ENCODE measurements at regions not wholly inside any gene's neighbourhood (a gene's known extent, or its start where the extent isn't known, plus 50 kb on each side); places are given as distances from the start of the nearest gene placed in this dataset.
"Not testable (repeated sequence)": the region's sequence is repeated elsewhere in the genome, so short reads cannot be mapped to it uniquely, and the experiment has no call there.

GRCh38 chr2:139544186-139544851 lies 764.1 kb upstream of the NXPH2 start:
- no peak overlapping the region for H3K4me3 ChIP-seq (ENCODE audit: low read depth, low read length)
- TF ChIP-seq CTCF (IDR thresholded peaks at IDR 0.05; ENCODE audit: insufficient read depth, low read length, missing control alignments): no peak
- POLR2A ChIA-PET: no interaction called here
- no peak for DNase-seq (ENCODE audit: low read depth, low spot score)
- CTCF ChIA-PET: no interaction called here

GRCh38 chr2:139538332-139539020 lies 758.3 kb upstream of the NXPH2 start:
- POLR2A ChIA-PET; CTCF ChIA-PET; DNase-seq (ENCODE audit: low read depth, low spot score); H3K4me3 ChIP-seq (ENCODE audit: low read depth, low read length): not testable (repeated sequence)

- no peak for DNase-seq (ENCODE audit: low read depth, low spot score)
- ChIA-PET CTCF (no interaction called here), POLR2A (no interaction called here)
- no peak overlapping the region for H3K4me3 ChIP-seq (ENCODE audit: low read depth, low read length)
- TF ChIP-seq CTCF (IDR thresholded peaks at IDR 0.05; ENCODE audit: insufficient read depth, low read length, missing control alignments): no peak
Observed at GRCh38 chr2:139529080-139529479, 748.9 kb upstream of the NXPH2 start.

GRCh38 chr2:139526781-139527180 lies 746.6 kb upstream of the NXPH2 start:
- CTCF ChIA-PET: no interaction called here
- no peak for TF ChIP-seq CTCF (IDR thresholded peaks at IDR 0.05; ENCODE audit: insufficient read depth, low read length, missing control alignments)

GRCh38 chr2:139518321-139518720 lies 738.1 kb upstream of the NXPH2 start:
- DNase-seq (ENCODE audit: low read depth, low spot score): no peak
- no peak for TF ChIP-seq CTCF (IDR thresholded peaks at IDR 0.05; ENCODE audit: insufficient read depth, low read length, missing control alignments)
- POLR2A ChIA-PET: no interaction called here
- CTCF ChIA-PET: no interaction called here
- H3K4me3 ChIP-seq (ENCODE audit: low read depth, low read length): no peak overlapping the region

More at GRCh38 chr2:139526781-139527180, 746.6 kb upstream of the NXPH2 start:
- no peak for DNase-seq (ENCODE audit: low read depth, low spot score)
- H3K4me3 ChIP-seq (ENCODE audit: low read depth, low read length): no peak overlapping the region
- POLR2A ChIA-PET: no interaction called here

- POLR2A ChIA-PET: no interaction called here
- TF ChIP-seq CTCF (IDR thresholded peaks at IDR 0.05; ENCODE audit: insufficient read depth, low read length, missing control alignments): no peak
- H3K4me3 ChIP-seq (ENCODE audit: low read depth, low read length): no peak overlapping the region
- no peak for DNase-seq (ENCODE audit: low read depth, low spot score)
- CTCF ChIA-PET: no interaction called here
Observed at GRCh38 chr2:139514951-139515350, 734.8 kb upstream of the NXPH2 start.

- no peak for DNase-seq (ENCODE audit: low read depth, low spot score)
- POLR2A ChIA-PET: no interaction called here
- no peak overlapping the region for H3K4me3 ChIP-seq (ENCODE audit: low read depth, low read length)
- CTCF ChIA-PET: no interaction called here
- TF ChIP-seq CTCF (IDR thresholded peaks at IDR 0.05; ENCODE audit: insufficient read depth, low read length, missing control alignments): no peak
Observed at GRCh38 chr2:139495851-139496250, 715.7 kb upstream of the NXPH2 start.

Data from AG04449 (cell line).